Fibroblast of peridontal ligament (primary cell): ENCODE measurements at regions not wholly inside any gene's neighbourhood (a gene's known extent, or its start where the extent isn't known, plus 50 kb on each side); places are given as distances from the start of the nearest gene placed in this dataset.
A peak's percentile ranks its signal among the peaks of the same experiment; 100 is the strongest.

ENCODE experiments used
- DNase-seq: peaks from one replicate; pipeline ENCODE4 v3.0.0-alpha.2; 2010; ENCODE audit errors: extremely low read depth

- DNase-seq = peak; percentile 24
Measured at GRCh38 chr21:35136586-35137219, 87.6 kb upstream of the RUNX1 start.

GRCh38 chr21:35136106-35136505 lies 87.0 kb upstream of the RUNX1 start:
- peak; percentile 16 for DNase-seq

- DNase-seq = peak; percentile 16
Measured at GRCh38 chr21:35135481-35135880, 86.4 kb upstream of the RUNX1 start.

GRCh38 chr21:35134309-35134708 lies 85.2 kb upstream of the RUNX1 start:
- DNase-seq = no peak

GRCh38 chr21:35128536-35128935 lies 79.4 kb upstream of the RUNX1 start:
- no peak for DNase-seq

GRCh38 chr21:35127851-35128250 lies 78.7 kb upstream of the RUNX1 start:
- DNase-seq = no peak

GRCh38 chr21:35127026-35127425 lies 77.9 kb upstream of the RUNX1 start:
- no peak for DNase-seq

- no peak for DNase-seq
Measured at GRCh38 chr21:35120631-35121180, 71.6 kb upstream of the RUNX1 start.

- no peak for DNase-seq
Measured at GRCh38 chr21:35119501-35120047, 70.5 kb upstream of the RUNX1 start.

- no peak for DNase-seq
Measured at GRCh38 chr21:35116777-35117176, 67.7 kb upstream of the RUNX1 start.

GRCh38 chr21:35113064-35113463 lies 64.0 kb upstream of the RUNX1 start:
- DNase-seq = no peak

GRCh38 chr21:35111321-35111930 lies 62.3 kb upstream of the RUNX1 start:
- DNase-seq = no peak

GRCh38 chr21:35108887-35109286 lies 59.8 kb upstream of the RUNX1 start:
- no peak for DNase-seq

GRCh38 chr21:35107520-35107919 lies 58.4 kb upstream of the RUNX1 start:
- no peak for DNase-seq

- no peak for DNase-seq
Measured at GRCh38 chr21:35106246-35106835, 57.2 kb upstream of the RUNX1 start.

- DNase-seq = no peak
Measured at GRCh38 chr21:35102488-35103371, 53.6 kb upstream of the RUNX1 start.

- DNase-seq = no peak
Measured at GRCh38 chr21:35100349-35100811, 51.3 kb upstream of the RUNX1 start.

GRCh38 chr21:35099310-35099709 lies 50.2 kb upstream of the RUNX1 start:
- no peak for DNase-seq
